SJCRH30 (cell line): ENCODE measurements at regions not wholly inside any gene's neighbourhood (a gene's known extent, or its start where the extent isn't known, plus 50 kb on each side); places are given as distances from the start of the nearest gene placed in this dataset.
"Not testable (repeated sequence)": the region's sequence is repeated elsewhere in the genome, so short reads cannot be mapped to it uniquely, and the experiment has no call there.

Experiments
- DNase-seq, 2 experiments: peaks; one replicate each; pipeline ENCODE4 v3.0.0-alpha.2; 2015 to 2020
- H3K27ac ChIP-seq: fragments of 250-450 bp; sonication (Bioruptor Pico); 2 replicates; pipeline ENCODE4 v1.5.1; 2020; ENCODE audit warnings: mild to moderate bottlenecking, moderate library complexity
- H3K27me3 ChIP-seq: fragments of 250-450 bp; sonication (Bioruptor Pico); 2 replicates; pipeline ENCODE4 v1.5.1; 2020; ENCODE audit warnings: mild to moderate bottlenecking, moderate library complexity
- H3K36me3 ChIP-seq: fragments of 250-450 bp; sonication (Bioruptor Pico); 2 replicates; pipeline ENCODE4 v1.5.1; 2020; ENCODE audit warnings: mild to moderate bottlenecking, moderate library complexity
- H3K4me1 ChIP-seq: fragments of 250-450 bp; sonication (Bioruptor Pico); 2 replicates; pipeline ENCODE4 v1.5.1; 2020; ENCODE audit warnings: mild to moderate bottlenecking, moderate library complexity
- H3K4me3 ChIP-seq: fragments of 250-450 bp; sonication (Bioruptor Pico); 2 replicates; pipeline ENCODE4 v1.5.1; 2020; ENCODE audit warnings: mild to moderate bottlenecking, moderate library complexity
- H3K9me3 ChIP-seq: fragments of 250-450 bp; sonication (Bioruptor Pico); replicated peaks from 2 replicates; pipeline ENCODE4 v1.5.1; 2020; ENCODE audit warnings: mild to moderate bottlenecking, moderate library complexity

DNA sequence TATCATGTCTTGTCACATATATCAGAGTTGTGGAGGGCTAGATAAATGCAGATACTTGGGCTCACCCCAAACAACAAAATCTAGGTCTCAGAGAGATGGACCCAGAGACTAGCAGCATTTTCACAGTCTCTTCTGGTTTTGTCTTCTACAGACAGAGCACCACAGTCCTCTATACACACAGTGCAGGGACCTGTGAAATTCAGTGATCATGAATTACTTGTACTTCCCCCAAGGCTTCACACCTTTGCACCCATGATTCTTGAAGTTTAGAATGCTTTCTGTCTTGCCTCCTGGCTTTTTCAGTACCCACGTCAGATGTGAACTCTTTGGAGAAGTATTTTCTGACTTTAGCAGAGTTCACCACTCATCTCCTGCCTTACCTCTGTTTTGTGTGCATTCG is 371.5 kb upstream of the PRR16 start:
- Histone ChIP-seq H3K36me3 (no peaks in the 10 kb centered on the region), H3K4me3 (no peak overlapping the region), H3K9me3 (no peaks in the 10 kb centered on the region), H3K4me1 (no peaks in the 10 kb centered on the region; the same call in 1 of the 2 replicates), H3K27ac (no peak overlapping the region), H3K27me3 (no peaks in the 10 kb centered on the region)
- DNase-seq = no peak

DNA sequence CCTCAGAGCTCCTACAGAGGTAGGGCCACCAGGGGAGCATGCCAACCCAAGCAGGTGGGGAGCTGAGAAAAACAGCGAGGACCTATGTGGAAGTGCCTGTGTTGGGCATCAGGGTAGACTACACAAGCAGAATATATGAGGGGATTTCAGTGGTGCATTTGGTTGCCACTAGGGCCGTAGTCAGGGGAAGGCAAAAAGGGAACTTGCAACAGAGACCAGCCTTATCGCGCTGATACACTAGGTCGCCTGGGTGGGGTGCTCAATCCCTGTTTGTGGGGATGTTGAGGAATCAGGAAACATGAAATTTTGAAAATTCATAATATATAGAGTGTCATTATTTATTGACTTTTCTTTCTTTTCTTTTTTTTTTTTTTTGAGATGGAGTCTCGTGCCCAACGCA is 370.9 kb upstream of the PRR16 start:
- H3K9me3 ChIP-seq = no peaks in the 10 kb centered on the region
- no peak for DNase-seq
- H3K4me1 ChIP-seq = no peaks in the 10 kb centered on the region; the same call in 1 of the 2 replicates
- H3K4me3 ChIP-seq = no peak overlapping the region
- H3K27ac ChIP-seq = no peak overlapping the region
- no peaks in the 10 kb centered on the region for H3K27me3 ChIP-seq
- no peaks in the 10 kb centered on the region for H3K36me3 ChIP-seq

DNA sequence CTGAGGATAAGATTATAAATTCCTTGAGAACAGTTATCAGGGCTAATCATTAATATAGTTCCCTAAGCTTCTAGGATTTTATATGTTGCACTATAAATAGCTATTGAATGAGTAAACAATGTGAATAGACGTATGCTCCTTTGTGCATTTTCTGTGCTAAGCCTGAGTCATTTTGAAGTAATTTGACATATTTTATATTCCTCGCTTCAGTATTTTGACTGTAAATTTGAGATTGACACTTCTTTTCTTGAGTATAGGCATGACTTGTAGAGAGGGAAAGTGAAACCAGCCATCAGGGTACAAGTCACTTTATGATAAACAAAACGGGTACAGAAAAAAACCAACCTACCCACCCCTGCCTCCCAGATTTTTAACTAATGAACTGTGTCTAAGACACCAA is 367.7 kb upstream of the PRR16 start:
- Histone ChIP-seq H3K27ac (no peak overlapping the region), H3K27me3 (no peaks in the 10 kb centered on the region), H3K36me3 (no peaks in the 10 kb centered on the region), H3K4me3 (no peak overlapping the region), H3K4me1 (no peaks in the 10 kb centered on the region; the same call in 1 of the 2 replicates), H3K9me3 (no peaks in the 10 kb centered on the region)
- no peak for DNase-seq

DNA sequence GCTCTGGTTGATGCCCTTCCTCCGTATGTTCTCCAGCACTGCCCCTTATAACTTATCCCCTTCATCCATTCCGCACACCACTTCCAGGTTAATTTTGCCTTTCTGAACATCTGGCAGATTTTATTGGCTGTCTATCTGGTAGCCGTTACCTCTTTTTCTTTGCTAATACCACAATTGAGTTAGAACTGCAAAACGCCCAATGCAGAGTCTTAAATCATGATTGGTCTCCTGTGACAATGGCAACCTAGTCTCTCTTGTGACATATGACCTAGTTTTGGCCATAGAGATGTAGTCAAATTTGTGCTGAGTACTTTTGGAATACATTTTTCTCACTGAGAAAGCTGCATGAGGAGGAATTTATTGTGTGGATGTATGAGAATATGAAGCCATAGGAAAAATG is 365.7 kb upstream of the PRR16 start:
- DNase-seq = no peak
- no peaks in the 10 kb centered on the region; the same call in 1 of the 2 replicates for H3K36me3 ChIP-seq
- no peaks in the 10 kb centered on the region for H3K9me3 ChIP-seq
- H3K4me3 ChIP-seq = no peak overlapping the region
- no peaks in the 10 kb centered on the region; the same call in 1 of the 2 replicates for H3K4me1 ChIP-seq
- no peaks in the 10 kb centered on the region for H3K27me3 ChIP-seq
- H3K27ac ChIP-seq = no peak overlapping the region

DNA sequence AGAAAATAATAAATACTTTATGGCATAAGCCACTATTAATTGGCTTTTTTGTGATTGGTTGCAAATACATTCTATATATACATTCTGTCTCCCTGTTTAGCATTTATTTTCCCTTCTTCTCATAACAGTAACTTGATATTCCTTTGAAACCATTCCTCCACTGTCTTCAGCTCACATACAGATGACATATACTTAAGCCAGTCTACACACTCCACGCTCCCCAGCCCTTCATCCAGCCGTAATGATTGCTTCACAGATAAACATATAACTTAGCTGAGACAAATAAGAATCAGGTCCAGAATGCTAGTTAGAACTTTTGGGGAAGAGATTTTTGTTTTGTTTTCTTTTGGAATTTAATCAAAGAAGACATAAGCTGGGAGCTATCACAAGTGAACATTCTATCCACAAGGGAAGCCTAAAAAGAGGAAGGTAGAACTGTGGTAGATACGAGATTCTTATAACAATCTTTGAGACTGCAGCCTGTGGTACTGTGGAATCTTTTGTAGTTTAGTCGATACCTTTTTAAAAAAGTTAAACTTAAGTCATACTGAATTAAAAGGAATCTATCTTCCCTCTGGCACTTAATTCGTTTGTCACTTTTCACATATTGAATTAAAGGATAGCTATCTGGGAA is 365.1 kb upstream of the PRR16 start:
- Histone ChIP-seq H3K9me3 (no peaks in the 10 kb centered on the region), H3K36me3 (no peaks in the 10 kb centered on the region; the same call in 1 of the 2 replicates), H3K27me3 (no peaks in the 10 kb centered on the region), H3K4me3 (no peak overlapping the region), H3K27ac (no peak overlapping the region), H3K4me1 (no peaks in the 10 kb centered on the region; the same call in 1 of the 2 replicates)
- no peak for DNase-seq

DNA sequence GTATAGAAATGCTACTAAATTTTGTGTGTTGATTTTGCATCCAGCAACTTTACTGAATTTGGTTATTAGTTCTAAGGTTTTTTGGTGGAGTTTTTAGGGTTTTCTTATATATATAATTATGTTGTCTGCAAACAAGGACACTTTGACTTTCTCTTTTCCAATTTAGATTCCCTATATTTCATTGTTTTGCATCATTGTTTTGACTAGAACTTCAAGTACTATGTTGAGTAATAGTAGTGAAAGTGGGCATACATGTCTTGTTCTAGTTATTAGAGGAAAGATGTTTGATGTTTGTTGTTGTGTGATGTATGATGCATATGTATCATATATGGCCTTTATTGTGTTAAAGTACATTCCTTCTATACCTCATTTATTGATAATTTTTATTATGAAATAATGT is 362.3 kb upstream of the PRR16 start:
- Histone ChIP-seq H3K27ac (no peak overlapping the region), H3K36me3 (peaks cover 2% of the 10 kb centered on the region; the same call in 1 of the 2 replicates), H3K4me3 (no peak overlapping the region), H3K27me3 (no peaks in the 10 kb centered on the region), H3K9me3 (no peaks in the 10 kb centered on the region), H3K4me1 (no peaks in the 10 kb centered on the region)
- DNase-seq = no peak

DNA sequence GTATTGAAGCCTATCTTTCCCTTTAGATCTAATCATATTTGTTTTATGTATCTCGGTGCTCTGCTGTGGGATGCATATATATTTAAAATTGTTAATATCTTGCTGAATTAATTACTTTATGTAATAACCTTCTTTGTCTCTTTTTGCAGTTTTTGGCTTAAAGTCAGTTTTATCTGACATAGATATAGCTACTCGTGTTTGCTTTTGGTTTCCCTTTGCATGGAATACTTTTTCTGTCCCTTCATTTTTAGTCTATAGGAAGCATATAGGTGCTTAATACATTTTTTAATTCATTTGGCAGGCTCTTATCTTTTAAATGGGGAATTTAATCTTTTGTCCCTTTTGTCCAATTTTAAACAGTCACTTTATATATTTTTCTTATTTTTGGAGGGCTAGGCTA is 360.6 kb upstream of the PRR16 start:
- H3K4me1 ChIP-seq = no peaks in the 10 kb centered on the region
- H3K9me3 ChIP-seq = no peaks in the 10 kb centered on the region
- H3K36me3 ChIP-seq = peaks cover 2% of the 10 kb centered on the region; the same call in 1 of the 2 replicates

DNA sequence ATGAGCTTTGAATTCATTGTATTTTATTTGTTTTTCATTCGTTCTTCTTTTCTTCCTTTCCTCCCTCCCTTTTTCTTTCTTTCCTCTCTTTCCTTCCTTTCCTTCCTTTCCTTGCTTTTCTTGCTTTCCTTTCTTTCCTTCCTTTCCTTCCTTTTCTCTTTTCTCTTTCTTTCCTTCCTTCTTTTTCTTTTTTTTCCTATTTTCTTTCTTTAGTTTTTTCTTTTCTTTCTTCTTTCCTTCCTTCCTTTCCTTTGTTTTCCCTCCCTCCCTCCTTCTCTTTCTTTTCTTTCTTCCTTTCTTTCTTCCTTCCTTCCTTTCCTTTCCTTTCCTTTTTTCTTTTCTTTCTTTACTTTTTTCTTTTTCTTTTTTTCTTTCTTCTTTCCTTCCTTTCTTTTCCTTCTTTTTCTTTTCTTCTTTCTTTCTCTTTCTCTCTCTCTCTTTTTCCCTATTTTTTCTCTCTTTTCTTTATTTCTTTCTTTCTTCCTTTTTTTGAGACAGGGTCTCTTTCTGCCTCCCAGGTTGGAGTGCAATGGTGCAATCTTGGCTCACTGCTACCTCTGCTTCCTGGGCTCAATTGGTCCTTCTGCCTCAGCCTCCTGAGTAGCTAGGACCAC is 357.1 kb upstream of the PRR16 start:
- Histone ChIP-seq H3K36me3 (0 out of 2 replicates have a peak, but pooled peaks cover 2% of the 10 kb centered on the region), H3K9me3 (no peaks in the 10 kb centered on the region), H3K4me3 (no peak overlapping the region), H3K4me1 (no peaks in the 10 kb centered on the region), H3K27me3 (no peaks in the 10 kb centered on the region), H3K27ac (no peak overlapping the region)
- DNase-seq = no peak

More for the DNA sequence above, 360.6 kb upstream of the PRR16 start:
- Histone ChIP-seq H3K4me3 (no peak overlapping the region), H3K27ac (no peak overlapping the region), H3K27me3 (no peaks in the 10 kb centered on the region)
- no peak for DNase-seq

DNA sequence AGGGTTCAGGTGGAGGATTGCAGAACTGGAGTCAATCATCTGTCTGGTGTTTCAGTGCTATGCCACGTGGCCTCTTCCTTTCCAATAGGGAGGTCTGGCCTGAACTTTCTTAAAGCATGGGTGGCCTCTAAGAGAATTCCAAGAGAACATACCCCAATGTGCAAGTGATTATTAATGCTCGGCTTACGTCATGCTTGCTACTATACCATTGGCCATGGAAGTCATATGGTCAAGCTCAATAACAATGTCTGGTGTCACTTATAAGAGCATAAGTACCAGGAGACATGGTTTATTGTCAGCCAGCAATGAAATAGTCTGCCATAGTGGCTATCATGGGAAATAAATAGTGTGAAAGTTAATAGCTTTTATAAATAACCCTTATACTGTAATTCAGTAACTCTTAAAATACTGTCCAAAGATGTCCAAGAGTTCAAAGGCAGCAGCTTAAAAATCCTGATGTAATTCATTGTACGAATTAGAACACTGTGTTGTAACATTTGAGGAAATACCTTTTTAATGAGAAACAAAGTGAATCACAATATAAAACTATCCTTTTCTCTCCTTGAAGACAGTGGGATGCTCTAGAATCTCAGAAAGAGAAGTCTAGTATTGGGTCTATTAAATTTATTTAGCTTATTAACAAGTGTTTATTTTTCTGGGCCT is 355.4 kb upstream of the PRR16 start:
- DNase-seq = no peak
- H3K4me1 ChIP-seq = no peaks in the 10 kb centered on the region
- H3K4me3 ChIP-seq = no peak overlapping the region
- no peak overlapping the region for H3K27ac ChIP-seq
- H3K9me3 ChIP-seq = no peaks in the 10 kb centered on the region
- no peaks in the 10 kb centered on the region for H3K27me3 ChIP-seq
- 0 out of 2 replicates have a peak, but pooled peaks cover 2% of the 10 kb centered on the region for H3K36me3 ChIP-seq

DNA sequence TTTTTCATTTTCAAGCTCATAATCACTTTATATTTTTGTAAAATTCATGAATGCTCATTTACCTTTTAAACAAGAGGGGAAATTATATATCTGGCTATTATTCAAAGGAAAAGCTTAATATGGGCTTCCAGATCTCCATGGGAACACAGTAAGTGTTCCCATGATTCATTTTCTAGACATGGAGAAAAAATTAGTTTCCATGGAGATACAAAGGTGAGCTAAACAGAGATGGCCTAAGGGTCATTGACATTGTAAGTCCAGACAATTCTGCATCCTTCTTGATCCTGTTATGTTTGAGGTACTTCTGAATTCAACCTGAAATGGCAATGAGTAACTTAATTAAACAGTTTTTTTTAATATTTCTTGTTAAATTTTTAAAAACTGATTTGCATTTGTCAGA is 341.4 kb upstream of the PRR16 start:
- Histone ChIP-seq H3K4me1 (peaks cover 10% of the 10 kb centered on the region; the same call in 1 of the 2 replicates), H3K36me3 (no peaks in the 10 kb centered on the region), H3K4me3 (no peak overlapping the region), H3K27me3 (no peaks in the 10 kb centered on the region), H3K27ac (no peak overlapping the region), H3K9me3 (0 out of 2 replicates have a peak, but pooled peaks cover 4% of the 10 kb centered on the region)
- no peak for DNase-seq

DNA sequence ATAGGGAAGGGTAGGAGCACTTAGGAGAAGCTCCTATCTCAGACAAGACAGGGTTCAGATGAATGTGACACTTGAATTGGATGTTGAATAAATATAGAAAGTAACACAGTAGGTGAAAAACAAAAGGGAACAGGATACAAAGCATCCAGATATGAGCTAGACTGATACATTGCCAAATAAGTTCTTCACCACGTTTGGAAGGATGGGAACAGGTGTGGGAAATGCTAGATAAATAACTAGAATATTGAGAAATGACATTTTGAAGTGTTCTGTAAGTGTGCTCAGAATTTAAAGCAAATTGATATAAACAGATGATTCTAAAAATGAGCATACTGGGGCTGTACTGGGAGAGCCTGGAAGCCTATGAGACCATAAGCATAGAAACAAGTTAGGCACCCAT is 340.1 kb upstream of the PRR16 start:
- H3K4me1 ChIP-seq = peaks cover 10% of the 10 kb centered on the region; the same call in 1 of the 2 replicates
- no peaks in the 10 kb centered on the region for H3K27me3 ChIP-seq
- H3K36me3 ChIP-seq = no peaks in the 10 kb centered on the region
- peak in 1 of 2 experiments; percentile 11 for DNase-seq
- H3K4me3 ChIP-seq = no peak overlapping the region
- H3K27ac ChIP-seq = no peak overlapping the region
- H3K9me3 ChIP-seq = 0 out of 2 replicates have a peak, but pooled peaks cover 4% of the 10 kb centered on the region

DNA sequence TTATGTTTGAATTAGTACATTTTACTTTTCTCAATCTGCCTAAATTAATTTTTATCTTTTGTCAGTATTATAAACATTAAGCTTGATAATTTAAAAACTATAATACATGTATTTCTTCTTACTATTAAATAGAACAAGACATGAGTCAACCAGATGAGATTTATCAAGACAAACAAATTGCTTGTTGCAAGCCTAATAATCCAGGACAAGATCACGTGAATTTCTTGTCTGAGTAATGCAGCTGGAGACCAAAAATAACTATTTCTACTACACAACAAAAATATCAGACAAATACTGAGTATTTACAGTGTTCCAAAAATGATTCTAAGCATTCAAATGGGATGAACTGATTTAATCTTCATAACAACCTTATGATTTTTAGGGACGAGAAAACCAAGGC is 339.1 kb upstream of the PRR16 start:
- DNase-seq = no peak

DNA sequence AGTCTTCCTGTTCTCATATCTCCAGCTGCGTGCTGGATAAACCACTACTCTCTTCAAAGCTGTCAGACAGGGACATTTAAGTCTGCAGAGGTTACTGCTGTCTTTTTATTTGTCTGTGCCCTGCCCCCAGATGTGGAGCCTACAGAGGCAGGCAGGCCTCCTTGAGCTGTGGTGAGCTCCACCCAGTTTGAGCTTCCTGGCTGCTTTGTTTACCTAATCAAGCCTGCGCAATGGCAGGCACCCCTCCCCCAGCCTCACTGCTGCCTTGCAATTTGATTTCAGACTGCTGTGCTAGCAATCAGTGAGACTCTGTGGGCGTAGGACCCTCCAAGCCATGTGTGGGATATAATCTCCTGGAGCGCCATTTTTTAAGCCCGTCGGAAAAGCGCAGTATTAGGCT is 331.8 kb upstream of the PRR16 start:
- H3K4me3 ChIP-seq = peak overlapping the region; percentile 41
- H3K27me3 ChIP-seq, H3K27ac ChIP-seq, H3K4me1 ChIP-seq, H3K36me3 ChIP-seq, DNase-seq, H3K9me3 ChIP-seq: not testable (repeated sequence)

More for the DNA sequence above, 339.1 kb upstream of the PRR16 start:
- Histone ChIP-seq H3K4me1 (peaks cover 10% of the 10 kb centered on the region; the same call in 1 of the 2 replicates), H3K36me3 (no peaks in the 10 kb centered on the region), H3K9me3 (0 out of 2 replicates have a peak, but pooled peaks cover 4% of the 10 kb centered on the region), H3K27ac (no peak overlapping the region), H3K4me3 (no peak overlapping the region), H3K27me3 (no peaks in the 10 kb centered on the region)

DNA sequence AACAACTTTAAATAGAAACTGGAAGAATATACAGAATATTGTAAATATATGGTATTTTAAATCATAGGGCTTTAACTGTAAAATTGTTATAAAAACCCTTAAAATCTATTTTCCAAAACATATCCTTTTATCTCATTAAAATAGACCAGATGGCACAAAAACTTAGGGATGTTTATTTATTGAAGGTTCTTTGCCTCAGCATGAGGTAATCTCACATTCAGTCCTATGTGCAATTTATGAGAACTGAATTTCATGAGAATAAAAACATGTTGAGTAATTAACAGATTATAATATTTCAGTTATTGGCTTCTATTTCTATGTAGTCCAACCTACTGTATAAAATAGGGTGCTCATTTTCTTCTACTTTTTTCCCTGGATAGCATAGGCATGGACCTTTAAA is 329.2 kb upstream of the PRR16 start:
- no peaks in the 10 kb centered on the region for H3K36me3 ChIP-seq
- H3K27ac ChIP-seq = no peak overlapping the region
- no peak overlapping the region for H3K4me3 ChIP-seq
- H3K4me1 ChIP-seq = no peaks in the 10 kb centered on the region
- H3K9me3 ChIP-seq = peaks cover 3% of the 10 kb centered on the region; the same call in 1 of the 2 replicates
- no peak for DNase-seq
- no peaks in the 10 kb centered on the region for H3K27me3 ChIP-seq

DNA sequence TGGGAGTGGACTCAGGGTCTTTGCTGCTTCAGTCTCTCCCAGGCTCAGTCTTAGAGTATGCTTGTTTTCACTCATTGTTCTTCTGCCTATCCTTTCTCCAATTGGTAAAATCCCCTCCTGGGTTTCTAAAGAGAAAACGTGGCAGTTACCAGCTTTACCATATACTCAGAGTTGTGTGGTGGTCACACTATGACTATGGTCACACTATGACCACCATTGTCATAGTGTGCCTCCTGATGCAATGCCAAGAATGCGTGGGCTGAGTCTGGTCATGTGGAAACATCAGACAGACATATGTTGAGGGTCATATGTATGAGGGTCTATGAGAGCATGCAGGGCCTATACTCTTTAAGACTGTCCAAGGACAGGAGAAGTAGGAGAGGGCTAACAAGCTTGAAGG is 326.5 kb upstream of the PRR16 start:
- Histone ChIP-seq H3K27ac (no peak overlapping the region), H3K4me1 (no peaks in the 10 kb centered on the region)

More for the DNA sequence above, 326.5 kb upstream of the PRR16 start:
- Histone ChIP-seq H3K9me3 (peaks cover 3% of the 10 kb centered on the region; the same call in 1 of the 2 replicates), H3K27me3 (no peaks in the 10 kb centered on the region), H3K4me3 (no peak overlapping the region), H3K36me3 (no peaks in the 10 kb centered on the region)
- DNase-seq = no peak
